Mammary epithelial cell (primary cell): ENCODE measurements at regions not wholly inside any gene's neighbourhood (a gene's known extent, or its start where the extent isn't known, plus 50 kb on each side); places are given as distances from the start of the nearest gene placed in this dataset.

Experiments
- EZH2 ChIP-seq: IDR thresholded peaks from 2 replicates; pipeline ENCODE4 v1.6.1; 2012; ENCODE audit warnings: low read length, inconsistent platforms, borderline replicate concordance
- TF ChIP-seq, protein P1 (sequence below), 2 donors: IDR thresholded peaks in 1 of 2; conservative IDR thresholded peaks in 1 of 2; 2 replicates each; pipeline ENCODE4 v1.5.1; 2011 to 2012; ENCODE audit warnings: inconsistent platforms in 2 of 2, low read length in 2 of 2, mild to moderate bottlenecking in 2 of 2, control low read depth in 1 of 2, low read depth in 1 of 2; ENCODE audit not compliant: insufficient read depth in 1 of 2; ENCODE audit errors: extremely low read depth in 1 of 2

DNA sequence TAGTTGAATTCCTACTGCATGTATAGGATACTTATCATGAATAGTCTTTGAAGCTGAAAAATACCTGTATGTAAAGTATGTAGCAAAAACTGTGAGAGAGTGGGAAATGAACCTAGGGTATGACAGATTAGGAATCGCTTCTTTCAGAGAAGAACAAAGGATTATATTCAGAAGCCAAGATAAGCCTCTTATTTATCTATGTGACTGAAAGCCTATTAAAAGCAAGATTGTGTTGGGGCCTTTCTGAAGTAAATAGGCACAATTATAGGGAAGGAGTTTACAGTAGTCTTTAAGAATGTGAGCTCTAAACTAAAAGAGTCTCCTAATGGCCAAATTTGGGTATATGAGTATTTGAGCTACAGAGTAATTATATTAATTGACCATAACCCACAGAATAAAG, 102.1 kb downstream of the MTERF1 start:
- TF ChIP-seq, protein P1, sequence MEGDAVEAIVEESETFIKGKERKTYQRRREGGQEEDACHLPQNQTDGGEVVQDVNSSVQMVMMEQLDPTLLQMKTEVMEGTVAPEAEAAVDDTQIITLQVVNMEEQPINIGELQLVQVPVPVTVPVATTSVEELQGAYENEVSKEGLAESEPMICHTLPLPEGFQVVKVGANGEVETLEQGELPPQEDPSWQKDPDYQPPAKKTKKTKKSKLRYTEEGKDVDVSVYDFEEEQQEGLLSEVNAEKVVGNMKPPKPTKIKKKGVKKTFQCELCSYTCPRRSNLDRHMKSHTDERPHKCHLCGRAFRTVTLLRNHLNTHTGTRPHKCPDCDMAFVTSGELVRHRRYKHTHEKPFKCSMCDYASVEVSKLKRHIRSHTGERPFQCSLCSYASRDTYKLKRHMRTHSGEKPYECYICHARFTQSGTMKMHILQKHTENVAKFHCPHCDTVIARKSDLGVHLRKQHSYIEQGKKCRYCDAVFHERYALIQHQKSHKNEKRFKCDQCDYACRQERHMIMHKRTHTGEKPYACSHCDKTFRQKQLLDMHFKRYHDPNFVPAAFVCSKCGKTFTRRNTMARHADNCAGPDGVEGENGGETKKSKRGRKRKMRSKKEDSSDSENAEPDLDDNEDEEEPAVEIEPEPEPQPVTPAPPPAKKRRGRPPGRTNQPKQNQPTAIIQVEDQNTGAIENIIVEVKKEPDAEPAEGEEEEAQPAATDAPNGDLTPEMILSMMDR (conservative IDR thresholded peaks at IDR 0.05 in 1 of 2, IDR thresholded peaks at IDR 0.05 in 1 of 2; ENCODE audit: extremely low read depth in 1 of 2, insufficient read depth in 1 of 2, low read depth in 1 of 2, low read length in 2 of 2), result no peak
- TF ChIP-seq EZH2, result no peak
